ENCODE measurements at regions not wholly inside any gene's neighbourhood (a gene's known extent, or its start where the extent isn't known, plus 50 kb on each side); places are given as distances from the start of the nearest gene placed in this dataset.

DNA sequence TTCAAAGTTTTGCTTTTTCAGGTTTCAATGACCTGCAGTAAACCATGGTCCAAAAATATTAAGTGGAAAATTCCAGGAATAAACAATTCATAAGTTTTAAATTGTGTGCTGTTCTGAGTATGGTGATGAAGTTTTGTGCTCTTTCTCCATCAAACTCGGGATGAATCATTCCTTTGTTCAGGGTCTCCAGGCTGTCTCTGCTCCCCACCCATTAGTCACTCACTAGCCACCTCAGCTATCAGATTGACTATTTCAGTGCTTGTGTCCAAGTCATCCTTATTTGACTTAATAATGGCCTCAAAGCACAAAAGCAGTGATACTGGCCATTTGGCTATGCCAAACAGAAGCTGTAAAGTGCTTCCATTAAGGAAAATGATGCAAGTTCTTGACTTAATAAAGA is 1140.4 kb downstream of the EFNB2 start:
- H3K4me3 ChIP-seq (ENCODE audit: low read depth, low read length) = no peak overlapping the region
- DNase-seq (ENCODE audit: low read depth, low spot score) = no peak
- TF ChIP-seq, protein P1, sequence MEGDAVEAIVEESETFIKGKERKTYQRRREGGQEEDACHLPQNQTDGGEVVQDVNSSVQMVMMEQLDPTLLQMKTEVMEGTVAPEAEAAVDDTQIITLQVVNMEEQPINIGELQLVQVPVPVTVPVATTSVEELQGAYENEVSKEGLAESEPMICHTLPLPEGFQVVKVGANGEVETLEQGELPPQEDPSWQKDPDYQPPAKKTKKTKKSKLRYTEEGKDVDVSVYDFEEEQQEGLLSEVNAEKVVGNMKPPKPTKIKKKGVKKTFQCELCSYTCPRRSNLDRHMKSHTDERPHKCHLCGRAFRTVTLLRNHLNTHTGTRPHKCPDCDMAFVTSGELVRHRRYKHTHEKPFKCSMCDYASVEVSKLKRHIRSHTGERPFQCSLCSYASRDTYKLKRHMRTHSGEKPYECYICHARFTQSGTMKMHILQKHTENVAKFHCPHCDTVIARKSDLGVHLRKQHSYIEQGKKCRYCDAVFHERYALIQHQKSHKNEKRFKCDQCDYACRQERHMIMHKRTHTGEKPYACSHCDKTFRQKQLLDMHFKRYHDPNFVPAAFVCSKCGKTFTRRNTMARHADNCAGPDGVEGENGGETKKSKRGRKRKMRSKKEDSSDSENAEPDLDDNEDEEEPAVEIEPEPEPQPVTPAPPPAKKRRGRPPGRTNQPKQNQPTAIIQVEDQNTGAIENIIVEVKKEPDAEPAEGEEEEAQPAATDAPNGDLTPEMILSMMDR (IDR thresholded peaks at IDR 0.05; ENCODE audit: low read depth, low read length) = no peak
- in situ Hi-C loops (cut with HindIII; ENCODE audit: low sequenced_read_pairs) = no loop called here

DNA sequence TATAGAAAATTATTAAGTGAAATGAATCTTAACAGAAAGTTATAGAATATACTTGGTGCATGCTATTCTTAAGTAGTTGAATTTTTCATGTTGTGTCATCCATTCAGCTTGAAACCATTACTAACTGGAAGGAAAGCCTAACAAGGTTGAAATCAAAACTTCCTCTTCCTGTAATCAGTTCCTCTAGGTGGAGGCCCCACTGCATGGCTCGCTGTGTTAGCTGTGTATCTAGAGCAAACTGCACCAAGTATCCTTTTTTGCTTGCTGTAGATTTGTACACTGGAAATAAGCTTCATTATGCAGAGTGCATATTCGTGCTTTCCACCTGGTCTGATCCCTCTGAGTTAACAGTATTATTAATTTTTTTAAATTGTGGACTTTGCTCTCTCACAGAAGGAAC is 1146.1 kb downstream of the EFNB2 start:
- TF ChIP-seq, protein P1 (IDR thresholded peaks at IDR 0.05; ENCODE audit: low read depth, low read length) = no peak
- DNase-seq (ENCODE audit: low read depth, low spot score) = no peak
- in situ Hi-C loops (cut with HindIII; ENCODE audit: low sequenced_read_pairs) = no loop called here
- H3K4me3 ChIP-seq (ENCODE audit: low read depth, low read length) = no peak overlapping the region

DNA sequence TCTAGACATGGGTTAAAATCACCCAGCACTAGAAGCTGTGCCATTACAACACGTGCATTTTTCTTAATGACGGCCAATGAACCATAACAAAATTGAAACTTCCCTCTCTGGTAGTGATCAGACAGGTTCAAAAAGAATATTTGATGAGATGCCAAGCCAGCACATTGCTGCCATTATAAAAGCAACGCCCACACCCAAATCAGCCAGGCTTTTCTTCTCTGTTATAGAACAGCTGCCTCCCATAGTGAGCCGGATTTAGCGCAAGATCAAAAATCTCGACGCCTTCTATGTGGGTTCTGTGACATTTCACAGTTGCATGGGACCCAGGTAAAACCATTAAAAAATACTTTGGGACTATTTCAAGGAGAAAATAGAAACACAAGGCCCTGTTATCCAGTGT is 1158.0 kb downstream of the EFNB2 start:
- in situ Hi-C loops (cut with HindIII; ENCODE audit: low sequenced_read_pairs) = no loop called here
- H3K4me3 ChIP-seq (ENCODE audit: low read depth, low read length) = no peak overlapping the region
- no peak for DNase-seq (ENCODE audit: low read depth, low spot score)
- TF ChIP-seq, protein P1 (IDR thresholded peaks at IDR 0.05; ENCODE audit: low read depth, low read length) = no peak

DNA sequence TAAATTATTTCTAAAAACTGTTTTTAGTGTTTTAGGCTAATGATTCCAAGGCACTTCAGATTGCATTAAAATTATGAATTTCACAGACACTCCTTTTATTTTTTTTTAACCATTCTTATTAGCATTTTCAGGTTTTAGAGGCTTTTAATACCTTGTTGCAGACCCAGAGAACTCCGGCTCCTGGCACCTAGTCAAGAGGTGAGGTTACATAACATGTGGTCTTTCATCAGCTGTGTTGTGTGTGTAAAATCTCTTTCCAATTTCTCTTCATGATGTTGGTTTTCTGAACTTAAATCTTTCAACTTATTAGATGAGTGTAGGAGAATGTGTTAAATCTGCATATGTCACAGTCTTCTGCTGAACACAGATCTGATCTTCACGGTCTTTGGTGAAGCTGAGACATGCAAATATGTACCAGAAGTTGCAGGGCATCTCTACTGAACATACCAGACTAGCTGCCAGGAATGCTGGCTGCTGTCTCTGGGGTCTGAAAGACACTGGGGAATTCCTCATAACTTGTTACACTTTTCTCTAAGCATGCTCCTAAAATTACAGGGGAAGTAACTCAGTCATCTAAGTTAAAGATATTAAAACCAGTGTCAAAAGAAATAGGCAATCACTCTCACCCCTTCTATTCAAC is 1165.3 kb downstream of the EFNB2 start:
- DNase-seq (ENCODE audit: low read depth, low spot score) = no peak
- H3K4me3 ChIP-seq (ENCODE audit: low read depth, low read length) = no peak overlapping the region
- TF ChIP-seq, protein P1 (IDR thresholded peaks at IDR 0.05; ENCODE audit: low read depth, low read length) = no peak

DNA sequence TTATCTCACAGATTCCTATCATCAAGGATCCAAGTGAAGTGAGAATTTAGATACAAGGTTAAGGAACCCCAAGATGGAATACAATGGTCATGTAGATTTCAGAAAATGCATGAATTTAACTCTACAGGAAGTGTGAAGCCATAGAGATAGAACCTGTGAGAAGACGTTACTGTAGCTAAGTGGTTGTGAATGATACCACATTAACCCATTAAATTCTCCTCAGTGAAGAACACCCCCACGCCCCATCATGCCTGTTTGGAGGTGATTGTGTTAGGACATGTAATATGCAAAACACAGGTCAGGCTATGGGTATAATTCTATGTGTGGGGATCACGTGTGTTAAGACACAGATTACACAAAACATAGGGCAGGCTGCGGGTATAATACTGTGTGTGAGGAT is 1166.7 kb downstream of the EFNB2 start:
- no peak for DNase-seq (ENCODE audit: low read depth, low spot score)
- no peak overlapping the region for H3K4me3 ChIP-seq (ENCODE audit: low read depth, low read length)
- in situ Hi-C loops (cut with HindIII; ENCODE audit: low sequenced_read_pairs) = no loop called here
- TF ChIP-seq, protein P1 (IDR thresholded peaks at IDR 0.05; ENCODE audit: low read depth, low read length) = no peak

More for the DNA sequence above, 1165.3 kb downstream of the EFNB2 start:
- in situ Hi-C loops (cut with HindIII; ENCODE audit: low sequenced_read_pairs) = no loop called here

DNA sequence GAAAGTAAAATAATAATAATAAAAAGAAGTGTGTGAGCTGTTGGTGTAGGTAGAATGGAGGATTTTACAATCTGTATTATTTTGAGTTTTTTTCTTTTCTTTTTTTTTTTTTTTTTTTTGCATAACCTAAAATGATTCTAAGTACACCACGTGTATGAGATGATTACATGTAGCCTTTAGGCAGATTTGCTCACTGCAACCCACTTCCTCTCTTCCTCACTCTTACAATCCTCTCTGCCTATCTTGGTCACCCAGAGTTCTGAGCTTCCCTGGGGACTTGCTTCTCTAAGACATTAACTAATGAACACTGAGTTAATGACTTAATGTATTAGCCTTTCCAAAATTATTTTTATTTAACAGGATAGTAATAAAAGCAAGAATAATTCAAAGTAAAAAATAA is 1169.6 kb downstream of the EFNB2 start:
- H3K4me3 ChIP-seq (ENCODE audit: low read depth, low read length) = no peak overlapping the region
- TF ChIP-seq, protein P1 (IDR thresholded peaks at IDR 0.05; ENCODE audit: low read depth, low read length) = no peak
- in situ Hi-C loops (cut with HindIII; ENCODE audit: low sequenced_read_pairs) = no loop called here
- DNase-seq (ENCODE audit: low read depth, low spot score) = no peak

Measured in astrocyte of the spinal cord (primary cell).